Loucy (cell line): ENCODE measurements at regions not wholly inside any gene's neighbourhood (a gene's known extent, or its start where the extent isn't known, plus 50 kb on each side); places are given as distances from the start of the nearest gene placed in this dataset.

Experiments used
- H2AFZ ChIP-seq: fragments of 200-600 bp; sonication (generic); 2 replicates; pipeline ENCODE4 v1.6.0; 2016; ENCODE audit warnings: antibody characterized with exemption, mild to moderate bottlenecking, low read length, moderate library complexity
- H3F3A ChIP-seq: fragments of 200-600 bp; 2 replicates; pipeline ENCODE4 v1.6.0; 2016; ENCODE audit warnings: antibody characterized with exemption, low read depth, mild to moderate bottlenecking
- H3K27me3 ChIP-seq: fragments of 200-600 bp; sonication (generic); 2 replicates; pipeline ENCODE4 v1.6.1; 2014; ENCODE audit warnings: low read length, mild to moderate bottlenecking; ENCODE audit not compliant: insufficient read depth, poor library complexity, severe bottlenecking
- H3K36me3 ChIP-seq: fragments of 200-600 bp; sonication (generic); 2 replicates; pipeline ENCODE4 v1.6.1; 2016; ENCODE audit warnings: low read length; ENCODE audit not compliant: insufficient read depth
- H3K4me1 ChIP-seq: fragments of 200-600 bp; sonication (generic); 2 replicates; pipeline ENCODE4 v1.5.1; 2014; ENCODE audit warnings: low read length, mild to moderate bottlenecking; ENCODE audit not compliant: insufficient read depth, poor library complexity, severe bottlenecking
- H3K4me2 ChIP-seq: fragments of 200-600 bp; sonication (generic); 2 replicates; pipeline ENCODE4 v1.6.0; 2014; ENCODE audit warnings: antibody characterized with exemption, low read length, low read depth, mild to moderate bottlenecking; ENCODE audit not compliant: poor library complexity, severe bottlenecking
- H3K4me3 ChIP-seq: fragments of 200-600 bp; sonication (generic); 2 replicates; pipeline ENCODE4 v1.5.1; 2014; ENCODE audit warnings: low read length, mild to moderate bottlenecking, mixed read lengths; ENCODE audit not compliant: poor library complexity, severe bottlenecking
- H3K79me2 ChIP-seq: fragments of 200-600 bp; sonication (generic); 2 replicates; pipeline ENCODE4 v1.6.1; 2014; ENCODE audit warnings: low read length; ENCODE audit not compliant: insufficient read depth
- H3K9ac ChIP-seq: fragments of 200-600 bp; sonication (generic); 2 replicates; pipeline ENCODE4 v1.6.0; 2014; ENCODE audit warnings: mild to moderate bottlenecking, low read depth, low read length, moderate library complexity; ENCODE audit not compliant: poor library complexity, severe bottlenecking
- H3K9me2 ChIP-seq: fragments of 200-600 bp; sonication (generic); replicated peaks from 2 replicates; pipeline ENCODE4 v1.6.1; 2016; ENCODE audit warnings: low read depth, low read length, mixed read lengths
- H3K9me3 ChIP-seq: fragments of 200-600 bp; sonication (generic); 2 replicates; pipeline ENCODE4 v1.6.1; 2014; ENCODE audit warnings: mild to moderate bottlenecking, antibody characterized with exemption, low read length, low read depth; ENCODE audit not compliant: insufficient read depth
- H4K20me1 ChIP-seq: fragments of 200-600 bp; sonication (generic); 2 replicates; pipeline ENCODE4 v1.6.0; 2014; ENCODE audit warnings: antibody characterized with exemption, low read length, mild to moderate bottlenecking; ENCODE audit not compliant: insufficient read depth, poor library complexity, severe bottlenecking
- CTCF ChIP-seq: fragments of 200-600 bp; sonication (generic); conservative IDR thresholded peaks from 2 replicates; pipeline ENCODE4 v1.5.1; 2014; ENCODE audit warnings: mild to moderate bottlenecking, antibody characterized with exemption, low read length
- EZH2phosphoT487 ChIP-seq: fragments of 200-600 bp; IDR thresholded peaks from 2 replicates; pipeline ENCODE4 v1.6.1; 2018; ENCODE audit warnings: antibody characterized with exemption, mild to moderate bottlenecking, moderate library complexity, borderline replicate concordance

- H3K9ac ChIP-seq: no peak overlapping the region
Observed at GRCh38 chr6:40290816-40291215, 296.3 kb downstream of the LRFN2 start.

GRCh38 chr6:40288919-40289318, 298.2 kb downstream of the LRFN2 start:
- Histone ChIP-seq H3K36me3 (no peaks in the 10 kb centered on the region), H3K79me2 (no peaks in the 10 kb centered on the region), H3K4me3 (no peak overlapping the region), H3K27me3 (no peaks in the 10 kb centered on the region), H4K20me1 (no peaks in the 10 kb centered on the region), H2AFZ (no peak overlapping the region), H3K4me1 (no peaks in the 10 kb centered on the region), H3K9ac (no peak overlapping the region), H3K9me3 (no peaks in the 10 kb centered on the region), H3K9me2 (no peaks in the 10 kb centered on the region), H3K4me2 (no peak overlapping the region), H3F3A (no peaks in the 10 kb centered on the region)
- no peak for TF ChIP-seq CTCF
- no peak for TF ChIP-seq EZH2phosphoT487

More at GRCh38 chr6:40290816-40291215, 296.3 kb downstream of the LRFN2 start:
- Histone ChIP-seq H3K27me3 (no peaks in the 10 kb centered on the region), H3K4me3 (no peak overlapping the region), H3F3A (no peaks in the 10 kb centered on the region), H3K79me2 (no peaks in the 10 kb centered on the region), H3K4me1 (no peaks in the 10 kb centered on the region), H3K9me2 (no peaks in the 10 kb centered on the region), H3K9me3 (no peaks in the 10 kb centered on the region), H2AFZ (no peak overlapping the region), H3K4me2 (no peak overlapping the region), H3K36me3 (no peaks in the 10 kb centered on the region), H4K20me1 (no peaks in the 10 kb centered on the region)
- TF ChIP-seq CTCF (no peak), EZH2phosphoT487 (no peak)

GRCh38 chr6:40287296-40287850, 299.8 kb downstream of the LRFN2 start:
- no peaks in the 10 kb centered on the region for H3K9me2 ChIP-seq
- H3K4me2 ChIP-seq: no peak overlapping the region
- H3K27me3 ChIP-seq: no peaks in the 10 kb centered on the region
- no peaks in the 10 kb centered on the region for H3K79me2 ChIP-seq
- H2AFZ ChIP-seq: no peak overlapping the region
- no peaks in the 10 kb centered on the region for H3K4me1 ChIP-seq
- H3F3A ChIP-seq: no peaks in the 10 kb centered on the region
- H3K9me3 ChIP-seq: no peaks in the 10 kb centered on the region
- H3K9ac ChIP-seq: no peak overlapping the region
- TF ChIP-seq EZH2phosphoT487 (no peak), CTCF (no peak)
- H3K4me3 ChIP-seq: no peak overlapping the region
- H4K20me1 ChIP-seq: no peaks in the 10 kb centered on the region
- H3K36me3 ChIP-seq: no peaks in the 10 kb centered on the region
